ENCODE measurements at regions not wholly inside any gene's neighbourhood (a gene's known extent, or its start where the extent isn't known, plus 50 kb on each side); places are given as distances from the start of the nearest gene placed in this dataset.

DNA sequence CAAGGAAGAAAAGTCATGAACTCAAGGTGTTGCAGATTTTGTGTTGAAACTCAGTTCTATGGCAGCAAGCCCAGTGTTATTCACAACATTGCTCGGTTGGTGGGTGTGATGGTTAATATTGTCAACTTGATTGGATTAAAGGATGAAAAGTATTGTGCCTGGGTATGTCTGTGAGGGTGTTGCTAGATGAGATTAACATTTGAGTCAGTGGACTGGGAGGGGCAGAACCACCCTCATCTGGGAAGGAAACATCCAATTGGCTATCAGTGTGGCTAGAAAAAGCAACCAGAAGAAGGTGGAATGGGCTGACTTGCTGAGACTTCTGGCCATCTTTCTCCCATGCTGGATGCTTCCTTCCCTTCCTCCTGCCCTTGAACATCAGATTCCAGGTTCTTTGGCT lies 353.2 kb downstream of the ADRA2A start:
- H3K27me3 ChIP-seq (ENCODE audit: control insufficient read depth, insufficient read depth, low read length): no peaks in the 10 kb centered on the region
- dilution Hi-C loops (cut with HindIII; ENCODE audit: low sequenced_read_pairs, unreplicated experiment): no loop called here
- intact Hi-C loops (cut with micrococcal nuclease): no loop called here
- no peaks in the 10 kb centered on the region for H4K20me1 ChIP-seq (ENCODE audit: insufficient read depth, low read length)
- no peak overlapping the region for H2AK9ac ChIP-seq (replicated peaks; ENCODE audit: low read depth, low read length, poor library complexity)
- no peak overlapping the region for H3K23ac ChIP-seq (ENCODE audit: low read depth, low read length)
- POLR2A ChIA-PET (ENCODE audit: unreplicated experiment): no interaction called here
- no peak overlapping the region for H3K4me2 ChIP-seq (ENCODE audit: low read depth, low read length)
- DNase-seq (no peak), ATAC-seq (ENCODE audit: low read depth) (no peak)
- in situ Hi-C loops (cut with MboI; ENCODE audit: low sequenced_read_pairs): no loop called here
- H4K8ac ChIP-seq (ENCODE audit: low read depth in 2 of 2, low read length in 2 of 2): no peak overlapping the region
- H2BK20ac ChIP-seq (ENCODE audit: low read depth, low read length): no peak overlapping the region
- no peak overlapping the region for H2AK5ac ChIP-seq (ENCODE audit: low read depth, low read length)
- no peak overlapping the region for H3K56ac ChIP-seq (ENCODE audit: extremely low read depth, insufficient read depth, low read length)
- H4K91ac ChIP-seq (ENCODE audit: insufficient read depth, low read depth, low read length): no peak overlapping the region
- no peaks in the 10 kb centered on the region for H3K4me1 ChIP-seq (ENCODE audit: control insufficient read depth, insufficient read depth, low read length)
- H3K36me3 ChIP-seq (ENCODE audit: control insufficient read depth, insufficient read depth, low read length): no peaks in the 10 kb centered on the region
- peaks cover 5% of the 10 kb centered on the region; the same call in 1 of the 2 replicates for H3K9me3 ChIP-seq (ENCODE audit: control insufficient read depth, insufficient read depth, low read length)
- H3K18ac ChIP-seq (ENCODE audit: low read depth, low read length): no peak overlapping the region
- no peak for TF ChIP-seq RAD21 (IDR thresholded peaks at IDR 0.05; ENCODE audit: low read length)
- no peak for TF ChIP-seq POLR2A (IDR thresholded peaks at IDR 0.05; ENCODE audit: low read depth, low read length)
- TF ChIP-seq MAZ (IDR thresholded peaks at IDR 0.05; ENCODE audit: borderline replicate concordance, low read depth, low read length): no peak
- no peak for TF ChIP-seq SMC3 (IDR thresholded peaks at IDR 0.05; ENCODE audit: low read depth, low read length)
- TF ChIP-seq, protein P1, sequence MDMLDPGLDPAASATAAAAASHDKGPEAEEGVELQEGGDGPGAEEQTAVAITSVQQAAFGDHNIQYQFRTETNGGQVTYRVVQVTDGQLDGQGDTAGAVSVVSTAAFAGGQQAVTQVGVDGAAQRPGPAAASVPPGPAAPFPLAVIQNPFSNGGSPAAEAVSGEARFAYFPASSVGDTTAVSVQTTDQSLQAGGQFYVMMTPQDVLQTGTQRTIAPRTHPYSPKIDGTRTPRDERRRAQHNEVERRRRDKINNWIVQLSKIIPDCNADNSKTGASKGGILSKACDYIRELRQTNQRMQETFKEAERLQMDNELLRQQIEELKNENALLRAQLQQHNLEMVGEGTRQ (IDR thresholded peaks at IDR 0.05; ENCODE audit: low read depth, low read length): no peak
- TF ChIP-seq ELK1 (IDR thresholded peaks at IDR 0.05; ENCODE audit: borderline replicate concordance, low read depth, low read length): no peak
- no peak for TF ChIP-seq FOS (IDR thresholded peaks at IDR 0.05; ENCODE audit: low read depth, low read length)
- no peak for TF ChIP-seq MXI1 (IDR thresholded peaks at IDR 0.05; ENCODE audit: borderline replicate concordance, low read depth, low read length)
- no peak for TF ChIP-seq RFX5 (IDR thresholded peaks at IDR 0.05; ENCODE audit: low read depth, low read length)
- no peak for TF ChIP-seq CHD1 (IDR thresholded peaks at IDR 0.05; ENCODE audit: low read depth, low read length)
- no peak for TF ChIP-seq CEBPB (IDR thresholded peaks at IDR 0.05; ENCODE audit: low read depth, low read length)
- TF ChIP-seq BHLHE40 (IDR thresholded peaks at IDR 0.05; ENCODE audit: low read depth, low read length): no peak
- no peak for TF ChIP-seq MAFK (IDR thresholded peaks at IDR 0.05; ENCODE audit: low read depth, low read length)
- no peak for TF ChIP-seq CTCF (conservative IDR thresholded peaks at IDR 0.05; ENCODE audit: low read depth, low read length)
- TF ChIP-seq NFE2L2 (IDR thresholded peaks at IDR 0.05; ENCODE audit: low read depth, low read length): no peak
- no peak for TF ChIP-seq RCOR1 (IDR thresholded peaks at IDR 0.05; ENCODE audit: insufficient replicate concordance, low read length)
- H2BK15ac ChIP-seq (ENCODE audit: low read depth, low read length): no peak overlapping the region
- H3K4ac ChIP-seq (ENCODE audit: low read depth, low read length): no peak overlapping the region
- no peak overlapping the region for H2BK5ac ChIP-seq (ENCODE audit: low read depth, low read length, poor library complexity, severe bottlenecking)
- no peak overlapping the region for H3K27ac ChIP-seq (ENCODE audit: insufficient read depth, low read length)
- H3K14ac ChIP-seq (replicated peaks; ENCODE audit: low read depth, low read length): no peak overlapping the region
- WGBS, 2 experiments (ENCODE audit: extremely low coverage in 2 of 2, insufficient read length in 1 of 2): no CpG with 5 or more reads among the region's 1 CpG
- H3K9me1 ChIP-seq (ENCODE audit: insufficient read depth, low read length): no peaks in the 10 kb centered on the region
- no peak overlapping the region for H3K9ac ChIP-seq (ENCODE audit: low read depth, low read length)
- H3K4me3 ChIP-seq (ENCODE audit: insufficient read depth, low read depth, low read length): no peak overlapping the region
- BruUV-seq (replicated peaks): no TSS peak
- H4K5ac ChIP-seq (ENCODE audit: low read depth, low read length): no peak overlapping the region
- CTCF ChIA-PET: no interaction called here
- no peak overlapping the region for H2AFZ ChIP-seq (replicated peaks; ENCODE audit: low read length, poor library complexity)
- H2BK120ac ChIP-seq (ENCODE audit: low read depth, low read length): no peak overlapping the region
- no peaks in the 10 kb centered on the region for H3K79me1 ChIP-seq (ENCODE audit: low read depth in 1 of 2, low read length in 2 of 2)
